SK-MEL-5 (cell line): ENCODE measurements at regions not wholly inside any gene's neighbourhood (a gene's known extent, or its start where the extent isn't known, plus 50 kb on each side); places are given as distances from the start of the nearest gene placed in this dataset.

Experiments
- DNase-seq: peaks from one replicate; pipeline ENCODE4 v3.0.0-alpha.2; 2016; ENCODE audit warnings: low read depth, low spot score
- in situ Hi-C: cut with HindIII; loops from 2 replicates; pipeline ENCODE4 v1.10.0; 2016; ENCODE audit warnings: low sequenced_read_pairs, high pct_unique_total_duplicates, low pct_unique_long_range_greater_than_20kb

DNA sequence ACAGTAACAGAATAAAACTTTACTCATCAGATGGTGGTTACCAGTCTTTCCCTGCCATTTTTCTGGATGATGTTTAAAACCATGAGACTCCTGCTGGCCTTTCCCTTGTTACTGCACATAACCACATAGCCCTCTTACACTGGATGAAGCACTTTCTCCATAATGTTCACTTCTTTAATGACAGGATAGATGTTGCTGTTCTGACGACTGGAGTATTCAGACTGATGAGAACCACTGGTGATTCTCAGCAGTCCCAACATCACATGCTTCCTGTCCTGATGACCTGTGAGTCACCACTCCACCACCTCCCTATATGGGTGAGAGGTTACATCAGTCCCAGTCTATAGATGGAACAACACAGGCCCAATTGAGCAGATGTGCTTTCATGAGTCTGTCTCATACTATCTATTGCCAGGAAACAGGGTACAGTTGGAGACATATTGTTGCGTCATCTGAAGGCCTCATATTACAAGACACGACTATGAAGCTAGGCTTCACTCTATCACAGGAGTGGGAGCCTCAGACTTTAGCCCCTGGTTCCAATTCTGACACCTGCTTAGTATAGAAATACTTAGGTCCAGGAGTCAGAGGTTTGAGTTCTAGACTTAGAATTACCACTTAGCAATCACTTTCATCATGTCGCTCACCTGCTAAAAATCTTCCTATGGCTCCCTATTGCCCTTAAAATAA lies 145.7 kb upstream of the KLF7 start:
- in situ Hi-C loops: no loop called here
- peak; percentile 99 for DNase-seq

DNA sequence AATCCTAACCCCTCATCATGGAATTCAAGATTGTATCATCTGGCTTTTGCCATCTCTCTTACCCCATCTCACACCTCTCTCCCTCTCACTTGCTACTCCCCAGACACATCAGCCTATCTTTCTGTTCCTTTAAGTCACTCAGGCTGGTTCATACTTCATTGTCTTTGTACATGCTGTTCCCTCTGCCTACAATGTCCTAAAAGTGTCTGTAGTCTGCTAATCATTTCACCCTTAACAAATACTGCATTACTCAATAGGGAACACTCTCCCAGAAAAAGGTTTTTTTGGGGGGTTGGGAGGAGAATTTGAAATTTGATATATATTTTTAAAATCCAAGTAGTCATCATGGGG lies 146.2 kb upstream of the KLF7 start:
- in situ Hi-C loops: no loop called here

DNA sequence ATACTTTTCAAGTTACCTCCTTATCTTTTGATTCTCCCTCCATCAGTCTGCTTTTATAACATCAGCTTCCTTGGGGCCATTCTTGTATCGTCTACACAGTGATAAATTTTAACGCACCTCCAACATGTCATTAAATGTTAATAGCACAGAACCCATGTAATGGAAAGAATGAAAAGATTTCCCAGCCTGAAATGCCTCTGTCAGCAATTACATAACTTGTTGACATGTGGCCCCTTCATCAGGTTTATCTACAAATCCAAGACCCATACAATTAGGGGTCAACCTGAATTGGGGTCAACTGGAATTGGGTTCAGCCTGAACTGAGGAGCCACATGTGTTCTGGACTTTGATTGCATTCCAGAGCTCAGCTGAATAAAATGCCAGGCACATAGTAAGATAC lies 148.2 kb upstream of the KLF7 start:
- in situ Hi-C loops: no loop called here
- DNase-seq: no peak

More for the DNA sequence above, 146.2 kb upstream of the KLF7 start:
- no peak for DNase-seq

DNA sequence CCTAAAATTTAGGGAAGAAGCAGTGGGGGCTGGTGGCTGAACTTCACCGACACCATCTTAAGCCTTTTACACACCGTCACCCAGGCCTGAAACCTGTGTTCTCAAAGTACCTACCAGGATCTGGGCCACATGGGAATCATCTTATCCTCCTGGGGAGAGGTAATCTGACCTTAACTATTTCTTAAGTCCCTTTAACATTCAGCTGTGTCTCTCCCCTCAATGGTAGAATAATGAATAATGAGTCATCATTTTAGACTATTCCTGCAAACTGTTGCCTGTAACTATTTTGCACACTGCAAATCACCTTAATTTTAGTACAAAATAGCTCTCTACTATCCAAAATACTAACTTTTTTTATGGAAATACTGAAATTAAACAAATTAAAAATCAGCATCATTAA lies 149.4 kb upstream of the KLF7 start:
- in situ Hi-C loops: no loop called here
- DNase-seq: no peak

DNA sequence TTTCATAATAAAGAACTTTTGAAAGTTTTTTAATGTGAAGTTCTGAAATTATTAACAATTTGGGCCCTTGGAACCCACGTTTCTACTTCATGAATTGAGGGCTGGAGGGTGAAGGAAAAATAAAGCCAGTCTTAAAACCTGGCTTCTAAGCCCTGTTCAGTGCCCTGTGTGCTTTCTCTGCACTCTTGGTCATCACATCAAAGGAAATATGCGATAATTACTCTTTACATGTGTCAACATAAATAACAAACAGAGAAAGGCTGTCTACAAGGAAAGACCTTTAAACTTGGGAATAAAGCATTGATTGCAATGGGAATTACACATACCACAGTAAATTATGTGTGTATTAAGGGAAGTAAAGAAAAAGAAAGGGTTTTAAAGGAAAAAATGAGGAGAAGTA lies 150.7 kb upstream of the KLF7 start:
- in situ Hi-C loops: no loop called here
- no peak for DNase-seq

DNA sequence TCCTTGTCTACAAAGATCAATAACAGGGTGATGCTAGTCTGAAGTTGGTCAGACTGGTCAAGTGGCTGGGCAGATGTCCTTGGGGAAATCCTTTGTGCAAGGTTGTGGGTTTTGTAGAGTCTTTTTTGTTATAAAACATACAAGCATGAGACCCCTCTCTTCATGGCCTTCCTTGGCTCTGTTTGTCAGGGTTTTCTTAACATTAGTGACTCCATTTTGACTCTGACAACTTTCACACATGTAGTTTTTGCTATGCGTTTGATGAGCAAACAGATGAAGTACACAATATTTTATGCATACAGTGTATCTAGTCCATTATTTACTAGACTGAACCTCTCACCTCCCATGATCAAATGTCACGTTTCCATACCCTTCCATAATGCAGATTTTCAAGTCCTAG lies 151.2 kb upstream of the KLF7 start:
- DNase-seq: no peak
- in situ Hi-C loops: no loop called here

DNA sequence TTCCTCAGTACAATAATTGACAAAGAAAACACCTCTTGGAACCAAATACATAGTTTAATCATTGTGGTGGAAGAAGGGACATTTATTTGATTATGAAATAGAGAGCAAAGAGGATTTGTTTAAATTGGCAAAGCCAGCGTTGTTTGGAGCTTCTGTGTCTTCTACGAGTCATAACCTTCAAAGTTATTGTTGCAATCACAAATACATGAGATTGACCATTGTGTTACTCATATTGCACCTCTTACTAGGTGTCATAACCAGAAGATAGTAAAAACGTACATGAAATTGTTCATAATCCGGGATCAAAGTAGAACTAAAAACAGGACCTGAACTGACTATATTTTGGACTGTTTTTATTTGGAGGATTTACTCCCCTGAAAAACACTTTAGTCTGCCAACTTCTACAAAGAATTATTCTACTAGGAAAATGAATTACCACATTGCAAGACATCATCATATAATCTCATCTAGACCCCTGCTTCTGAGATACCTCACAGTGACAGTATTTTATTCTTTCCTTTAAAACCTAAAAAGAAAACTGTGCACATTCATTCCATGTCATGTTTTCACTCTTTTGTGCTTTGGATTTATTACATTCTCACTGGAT lies 151.7 kb upstream of the KLF7 start:
- DNase-seq: no peak
- in situ Hi-C loops: no loop called here

DNA sequence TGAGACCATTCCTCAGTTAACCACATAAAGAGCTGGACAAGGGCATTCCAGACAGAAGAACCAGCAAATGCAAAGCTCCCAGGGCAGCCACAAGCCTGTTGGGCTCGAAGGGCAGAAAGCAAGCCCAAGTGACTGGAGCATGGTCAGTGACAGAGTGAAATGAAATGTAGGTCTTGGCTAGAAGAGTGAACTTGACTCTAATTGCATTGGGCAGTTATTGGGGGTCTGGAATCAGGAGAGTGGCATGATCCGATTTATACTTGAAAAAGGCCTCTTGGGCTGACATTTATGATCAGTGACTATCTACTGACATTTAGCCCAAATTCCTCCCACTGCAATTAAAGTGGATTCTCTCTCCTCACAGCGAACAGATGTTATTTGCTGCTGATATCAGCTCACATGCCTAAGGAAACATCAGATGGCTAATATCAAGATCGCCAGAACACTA lies 152.5 kb upstream of the KLF7 start:
- in situ Hi-C loops: no loop called here
- DNase-seq: no peak

DNA sequence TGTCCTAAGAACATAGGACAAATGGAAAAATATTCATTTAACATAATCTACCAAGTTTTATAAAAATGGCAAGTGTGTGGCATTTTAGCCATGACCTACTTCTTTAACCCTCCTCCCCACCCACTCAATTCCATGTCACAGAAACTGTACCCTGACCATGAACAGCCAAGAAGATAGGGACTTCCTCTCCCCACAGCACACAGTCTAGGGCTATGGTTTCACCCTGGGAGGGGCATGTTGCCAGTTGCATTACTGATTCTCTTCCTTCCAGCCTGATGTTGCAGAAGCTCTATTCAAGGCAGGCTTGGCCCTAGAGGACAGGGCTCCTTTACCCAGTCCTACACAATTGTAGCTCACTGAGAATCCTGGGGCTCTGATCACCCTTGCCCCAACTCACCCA lies 153.6 kb upstream of the KLF7 start:
- DNase-seq: no peak
- in situ Hi-C loops: no loop called here

DNA sequence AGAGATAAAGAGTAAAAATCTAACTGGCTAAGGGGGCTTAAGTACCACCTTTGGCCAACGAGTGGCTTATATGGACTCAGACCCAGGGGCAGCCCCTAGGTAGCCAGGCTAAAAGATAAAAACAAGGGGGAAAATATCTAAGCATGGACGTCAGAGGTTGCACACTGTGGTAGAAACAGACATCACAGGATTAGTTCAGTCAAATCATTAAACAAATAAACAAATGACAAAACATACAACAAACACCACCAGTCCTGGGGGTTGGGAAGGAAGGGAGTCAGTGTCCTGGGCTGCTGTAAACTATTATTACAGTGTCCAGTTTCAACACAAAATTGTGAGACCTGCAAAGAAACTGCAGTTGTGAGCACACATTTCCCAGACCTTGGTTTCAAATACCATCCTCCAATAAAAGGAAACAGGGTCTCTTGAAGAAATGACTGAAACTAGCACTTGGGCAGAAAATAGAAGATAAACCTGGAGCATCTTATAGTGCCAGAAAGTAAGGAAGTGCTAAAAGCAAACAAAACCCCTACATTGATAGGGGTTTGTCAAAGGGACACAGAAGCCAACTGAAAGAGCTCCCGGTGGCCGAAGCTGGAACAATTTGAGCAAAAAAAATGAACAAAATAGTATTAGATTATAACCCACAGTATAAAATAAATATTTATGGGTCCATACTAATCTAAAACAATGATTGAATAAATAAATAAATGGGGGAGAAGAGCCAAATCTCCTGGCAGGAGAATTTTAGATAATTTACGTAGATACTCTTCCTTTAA lies 154.8 kb upstream of the KLF7 start:
- DNase-seq: no peak
- in situ Hi-C loops: no loop called here

DNA sequence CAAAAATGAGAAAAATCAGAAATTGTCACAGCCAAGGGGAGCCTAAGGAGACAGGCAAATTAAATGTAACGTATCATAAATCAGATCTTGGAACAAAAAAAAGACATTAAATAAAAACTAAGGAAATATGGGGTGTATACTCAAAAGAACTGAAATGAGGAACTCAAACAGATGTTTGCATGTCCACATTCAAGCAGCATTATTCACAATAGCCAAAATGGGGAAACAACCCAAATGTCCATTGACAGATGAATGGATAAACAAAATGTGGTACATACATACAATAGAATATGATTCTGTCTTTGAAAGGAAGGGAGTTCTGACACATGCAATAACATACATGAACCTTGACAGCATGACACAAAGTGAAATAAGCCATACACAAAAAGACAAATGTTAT lies 155.8 kb upstream of the KLF7 start:
- no peak for DNase-seq
- in situ Hi-C loops: no loop called here

DNA sequence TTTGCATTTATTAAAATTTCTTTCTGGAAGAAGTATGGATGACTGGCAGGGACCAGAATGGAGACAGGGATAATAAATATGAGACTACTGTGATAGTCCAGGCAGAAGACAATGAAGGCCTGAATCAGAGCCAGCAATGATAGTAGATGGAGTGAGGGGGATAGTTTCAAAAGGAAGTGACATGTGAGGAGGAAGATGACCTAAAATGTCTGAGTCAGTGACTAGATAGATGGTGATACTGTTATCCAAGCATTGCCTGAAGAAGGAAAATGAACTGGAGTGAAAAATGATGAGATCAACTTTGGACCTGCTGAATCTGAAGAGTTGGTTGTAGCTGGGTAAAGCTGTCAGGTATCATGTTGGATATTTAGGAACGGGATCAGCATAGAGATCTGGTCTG lies 158.3 kb upstream of the KLF7 start:
- in situ Hi-C loops: no loop called here
- no peak for DNase-seq

DNA sequence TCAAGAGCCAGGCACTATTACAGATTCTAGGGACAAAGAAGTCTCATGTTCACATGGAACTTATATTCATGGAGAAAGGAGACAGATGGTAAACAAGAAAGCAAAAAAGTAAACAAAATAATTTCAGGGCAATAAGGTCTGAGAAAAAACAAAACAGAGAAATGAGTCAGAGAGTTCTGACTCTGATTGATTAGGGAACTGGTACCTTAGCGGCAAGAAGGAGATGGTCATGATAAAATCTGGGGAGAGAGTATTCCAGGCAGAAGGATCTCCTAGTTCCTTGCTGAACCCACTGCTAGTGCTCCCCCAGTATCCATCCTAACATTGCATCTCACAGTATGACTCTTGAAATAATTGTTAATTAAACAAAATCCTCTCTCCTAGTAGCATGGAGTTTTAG lies 161.8 kb upstream of the KLF7 start:
- in situ Hi-C loops: no loop called here

DNA sequence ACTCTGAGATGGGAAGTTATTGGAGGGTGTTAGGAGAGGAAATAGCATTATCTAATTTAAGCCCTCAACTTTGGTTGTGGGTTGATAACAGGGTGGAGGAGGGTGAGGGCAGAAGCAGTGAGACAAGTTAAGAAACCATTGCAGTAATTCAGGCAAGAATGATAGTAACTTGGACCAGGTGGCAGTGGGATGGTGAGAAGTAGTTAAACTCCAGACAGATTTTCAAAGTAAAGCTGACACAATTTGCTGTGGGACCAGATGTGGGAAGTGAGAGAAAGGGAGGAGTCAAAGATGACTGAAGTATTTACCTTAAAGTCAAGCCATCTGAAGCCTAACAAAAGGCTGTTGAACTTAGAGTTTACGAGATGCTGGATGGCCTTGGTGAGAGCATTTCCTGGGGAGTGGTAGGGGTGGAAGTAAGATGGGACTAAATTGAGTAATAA lies 163.2 kb upstream of the KLF7 start:
- in situ Hi-C loops: no loop called here
- DNase-seq: no peak

More for the DNA sequence above, 161.8 kb upstream of the KLF7 start:
- DNase-seq: no peak

DNA sequence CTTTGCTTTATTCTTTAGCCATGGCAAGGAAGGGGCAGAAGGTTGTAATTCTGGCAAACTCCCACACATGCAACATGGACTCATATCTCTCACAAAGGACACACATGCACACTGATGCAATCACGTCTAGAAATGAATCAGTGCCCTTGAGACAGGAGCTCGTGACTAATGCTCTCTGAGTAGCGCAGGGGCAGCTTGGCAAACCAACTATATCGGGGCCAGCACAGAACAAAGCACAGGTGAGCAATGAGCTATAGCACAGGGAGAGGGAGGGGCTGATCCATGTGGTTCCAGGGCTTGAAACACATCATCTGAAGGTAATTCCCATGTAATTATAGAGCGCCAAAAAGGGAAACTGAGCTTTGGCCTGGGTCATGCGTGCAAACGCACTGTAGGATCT lies 165.2 kb upstream of the KLF7 start:
- peak; percentile 73 for DNase-seq
- in situ Hi-C loops: no loop called here

DNA sequence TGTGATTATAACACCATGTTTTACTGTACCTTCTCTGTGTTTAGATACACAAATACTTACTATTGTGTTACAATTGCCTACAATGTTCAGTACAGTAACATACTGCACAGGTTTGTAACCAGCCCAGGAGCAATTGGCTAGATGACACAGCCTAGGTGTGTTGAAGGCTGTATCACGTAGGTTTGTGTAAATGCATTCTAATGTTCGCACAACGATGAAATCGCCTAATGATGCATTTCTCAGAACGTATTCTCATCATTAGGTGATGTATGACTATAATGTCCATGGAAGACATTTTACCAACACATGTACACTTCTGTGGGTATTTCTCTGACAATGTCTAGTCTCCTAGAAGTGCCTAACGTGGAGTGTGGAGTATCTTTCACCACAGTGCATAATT lies 165.9 kb upstream of the KLF7 start:
- in situ Hi-C loops: no loop called here
- no peak for DNase-seq

DNA sequence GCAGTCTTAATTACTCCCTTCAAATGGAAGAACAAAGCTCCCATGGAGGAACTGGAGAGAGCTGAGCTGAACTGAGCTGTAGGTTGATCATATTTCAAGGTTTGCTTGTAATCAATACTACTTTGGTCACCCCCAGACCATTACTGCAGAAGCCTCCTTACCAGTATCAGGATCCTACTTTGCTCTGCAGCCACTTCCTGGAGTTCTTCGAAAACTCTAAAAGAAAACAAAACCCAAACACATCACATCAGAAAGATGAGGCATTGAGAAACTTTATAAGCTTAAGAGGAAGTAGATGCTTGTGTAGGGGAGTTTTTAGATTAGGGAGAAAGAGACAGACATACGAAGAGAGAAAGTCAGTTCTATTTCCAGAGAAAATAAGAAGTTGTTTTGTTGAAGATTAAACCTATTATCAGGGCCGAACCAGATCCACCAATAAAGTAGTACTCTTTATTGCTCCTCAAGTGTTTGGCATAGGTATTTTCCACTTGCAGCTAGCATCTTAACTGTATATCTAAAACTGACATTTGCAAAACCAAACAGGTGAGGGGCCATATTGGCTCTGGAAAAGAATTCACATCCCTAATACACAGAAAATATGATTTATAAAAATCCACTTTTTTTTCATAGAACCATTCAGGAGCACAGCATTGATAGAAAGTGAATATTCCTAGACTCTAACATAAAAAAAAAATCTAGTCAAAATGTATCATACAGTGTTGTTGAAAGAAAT lies 166.9 kb upstream of the KLF7 start:
- in situ Hi-C loops: no loop called here

DNA sequence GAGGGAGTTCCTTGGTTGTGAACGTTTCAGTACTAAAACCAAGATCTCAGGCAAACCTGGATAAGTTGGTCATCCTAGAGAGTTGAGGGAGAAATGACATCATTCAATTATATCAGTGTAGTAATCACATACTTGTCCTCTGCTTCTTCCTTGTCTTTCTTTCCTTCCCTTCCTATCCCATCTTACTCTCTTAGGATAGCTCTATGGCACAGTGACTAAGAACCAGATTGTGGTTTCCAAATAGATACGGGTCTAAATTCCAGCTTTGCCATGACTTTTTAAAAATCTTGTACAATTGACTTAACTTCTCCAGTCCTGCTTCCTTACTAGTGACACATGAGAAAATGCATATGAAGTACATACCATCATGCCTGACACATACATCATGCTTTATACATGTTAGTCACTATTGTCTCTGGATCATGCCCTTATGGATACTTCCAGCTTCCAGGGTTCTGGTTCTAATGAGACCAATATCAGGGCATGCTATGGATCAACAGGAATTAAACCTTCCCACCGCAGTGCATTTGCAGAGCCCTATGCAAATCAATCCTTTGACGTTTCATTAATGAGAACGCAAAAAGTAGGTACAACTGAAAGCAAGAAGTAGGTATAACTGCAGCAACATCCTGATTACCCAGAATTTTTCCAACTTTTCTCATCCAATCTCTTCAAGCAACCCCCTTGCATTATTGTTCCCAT lies 168.0 kb upstream of the KLF7 start:
- in situ Hi-C loops: no loop called here
- DNase-seq: no peak

More for the DNA sequence above, 166.9 kb upstream of the KLF7 start:
- no peak for DNase-seq
